HEK293T (cell line): ENCODE measurements at regions not wholly inside any gene's neighbourhood (a gene's known extent, or its start where the extent isn't known, plus 50 kb on each side); places are given as distances from the start of the nearest gene placed in this dataset.

Source experiments
- HDGF ChIP-seq: fragments of 450-650 bp; IDR thresholded peaks from 2 replicates; pipeline ENCODE4 v1.6.1; 2017; ENCODE audit warnings: antibody characterized with exemption, borderline replicate concordance
- SUZ12 ChIP-seq: fragments of 450-650 bp; IDR thresholded peaks from 2 replicates; pipeline ENCODE4 v1.6.1; 2016; ENCODE audit warnings: mild to moderate bottlenecking
- TARDBP ChIP-seq: fragments of 450-650 bp; IDR thresholded peaks from 2 replicates; pipeline ENCODE4 v1.6.1; 2016

- TF ChIP-seq HDGF (no peak), SUZ12 (no peak), TARDBP (no peak)
Observed at GRCh38 chr20:6480328-6481200, 286.9 kb upstream of the BMP2 start.
